HG02759 (cell line): ENCODE measurements at regions not wholly inside any gene's neighbourhood (a gene's known extent, or its start where the extent isn't known, plus 50 kb on each side); places are given as distances from the start of the nearest gene placed in this dataset.
A peak's percentile ranks its signal among the peaks of the same experiment; 100 is the strongest.
"Not testable (repeated sequence)": the region's sequence is repeated elsewhere in the genome, so short reads cannot be mapped to it uniquely, and the experiment has no call there.

Experiments
- ATAC-seq: cut with Tn5 transposase; IDR thresholded peaks from one replicate; pipeline ENCODE4 v1.9.1; 2021; ENCODE audit warnings: mild to moderate bottlenecking, moderate library complexity; ENCODE audit not compliant: unreplicated experiment

- not testable (repeated sequence) for ATAC-seq
Measured at GRCh38 chrX:19229896-19230295, 107.6 kb upstream of the ADGRG2 start.

GRCh38 chrX:19237901-19238300 is 105.8 kb upstream of the PDHA1 start:
- ATAC-seq = no peak

GRCh38 chrX:19243431-19243830 is 100.3 kb upstream of the PDHA1 start:
- no peak for ATAC-seq

- not testable (repeated sequence) for ATAC-seq
Measured at GRCh38 chrX:19244921-19245320, 98.8 kb upstream of the PDHA1 start.

GRCh38 chrX:19245711-19246269 is 97.9 kb upstream of the PDHA1 start:
- ATAC-seq = no peak

- ATAC-seq = no peak
Measured at GRCh38 chrX:19256986-19257385, 86.7 kb upstream of the PDHA1 start.

GRCh38 chrX:19261026-19261425 is 82.7 kb upstream of the PDHA1 start:
- not testable (repeated sequence) for ATAC-seq

- no peak for ATAC-seq
Measured at GRCh38 chrX:19270727-19271126, 73.0 kb upstream of the PDHA1 start.

- ATAC-seq = peak; percentile 47
Measured at GRCh38 chrX:19272452-19272851, 71.3 kb upstream of the PDHA1 start.

- no peak for ATAC-seq
Measured at GRCh38 chrX:19280636-19281035, 63.1 kb upstream of the PDHA1 start.

- ATAC-seq = no peak
Measured at GRCh38 chrX:19281256-19281655, 62.5 kb upstream of the PDHA1 start.

GRCh38 chrX:19283597-19284339 is 60.0 kb upstream of the PDHA1 start:
- no peak for ATAC-seq

GRCh38 chrX:19285857-19286256 is 57.9 kb upstream of the PDHA1 start:
- no peak for ATAC-seq

- no peak for ATAC-seq
Measured at GRCh38 chrX:19291086-19291485, 52.6 kb upstream of the PDHA1 start.

- no peak for ATAC-seq
Measured at GRCh38 chrX:19293606-19294325, 50.0 kb upstream of the PDHA1 start.
